Mucosa of rectum (tissue), 2 donors: ENCODE measurements at regions not wholly inside any gene's neighbourhood (a gene's known extent, or its start where the extent isn't known, plus 50 kb on each side); places are given as distances from the start of the nearest gene placed in this dataset.
A peak's percentile ranks its signal among the peaks of the same experiment; 100 is the strongest.

ENCODE experiments used
- H3K27ac ChIP-seq, 2 donors: one replicate each; pipeline ENCODE4 v1.7.0; 2013; ENCODE audit warnings: inconsistent platforms in 2 of 2, low read depth in 2 of 2, low read length in 2 of 2
- H3K27me3 ChIP-seq, 2 donors: one replicate each; pipeline ENCODE4 v1.7.0; 2013; ENCODE audit warnings: low read length in 2 of 2; ENCODE audit not compliant: control insufficient read depth in 2 of 2, insufficient read depth in 2 of 2
- H3K36me3 ChIP-seq, 2 donors: one replicate each; pipeline ENCODE4 v1.7.0; 2013; ENCODE audit warnings: low read length in 2 of 2; ENCODE audit not compliant: control insufficient read depth in 2 of 2, insufficient read depth in 2 of 2
- H3K4me1 ChIP-seq, 2 donors: one replicate each; pipeline ENCODE4 v1.7.0; 2013; ENCODE audit warnings: low read length in 2 of 2, mild to moderate bottlenecking in 1 of 2; ENCODE audit not compliant: control insufficient read depth in 2 of 2, insufficient read depth in 2 of 2
- H3K4me3 ChIP-seq, 2 donors: one replicate each; pipeline ENCODE4 v1.7.0; 2013; ENCODE audit warnings: low read length in 2 of 2
- H3K9ac ChIP-seq, 2 donors: one replicate each; pipeline ENCODE4 v1.7.0; 2013; ENCODE audit warnings: low read length in 2 of 2, low read depth in 1 of 2, mild to moderate bottlenecking in 1 of 2
- H3K9me3 ChIP-seq, 2 donors: one replicate each; pipeline ENCODE4 v1.7.0; 2013; ENCODE audit warnings: low read length in 2 of 2; ENCODE audit not compliant: control insufficient read depth in 2 of 2
- donor health status: healthy.
- donor health status: Normal muscosa, but diverticular disease.

DNA sequence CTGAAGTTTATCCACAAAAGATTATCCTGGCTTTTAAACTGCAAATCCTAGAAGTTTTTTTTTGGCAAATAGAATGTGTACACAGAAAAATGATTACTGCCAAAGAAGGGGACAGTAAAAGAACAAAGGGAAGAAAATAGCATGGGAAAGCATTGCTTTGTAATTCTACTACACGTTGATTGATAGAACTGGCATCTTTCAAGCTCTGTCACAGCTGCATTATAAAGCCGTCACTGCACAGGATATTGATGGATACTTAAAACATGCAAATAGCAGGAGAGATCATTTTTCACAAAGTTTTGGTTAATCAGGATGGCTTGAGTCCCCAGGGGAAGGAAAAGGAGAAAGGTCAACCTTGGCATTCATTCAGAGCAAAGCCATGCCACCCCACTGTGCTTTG is 183.7 kb upstream of the RRP15 start:
- H3K4me3 ChIP-seq, result no peak overlapping the region
- H3K9me3 ChIP-seq, result no peaks in the 10 kb centered on the region
- no peak overlapping the region for H3K9ac ChIP-seq
- H3K4me1 ChIP-seq, result no peaks in the 10 kb centered on the region
- no peak overlapping the region for H3K27ac ChIP-seq
- H3K36me3 ChIP-seq, result no peaks in the 10 kb centered on the region
- H3K27me3 ChIP-seq, result no peaks in the 10 kb centered on the region

DNA sequence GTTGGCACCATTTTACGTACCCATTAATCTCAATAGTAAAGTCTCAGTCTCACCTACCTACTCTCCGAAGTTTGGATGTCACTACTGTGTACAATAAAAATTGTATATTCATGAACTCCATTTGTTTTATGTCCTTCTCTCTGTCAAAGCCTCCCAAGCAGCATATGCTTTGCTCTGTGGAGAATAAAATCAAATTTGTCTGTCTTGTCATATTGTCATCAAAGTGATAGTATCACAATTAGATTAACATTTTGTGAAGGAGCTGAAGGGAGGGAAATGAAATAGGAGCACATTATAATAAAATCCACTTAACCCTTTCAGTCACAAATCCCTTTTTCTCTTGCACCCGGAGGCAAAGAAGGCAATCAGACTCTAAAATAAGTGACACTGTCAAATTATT is 177.1 kb upstream of the RRP15 start:
- no peak overlapping the region for H3K9ac ChIP-seq
- H3K27ac ChIP-seq, result no peak overlapping the region
- no peaks in the 10 kb centered on the region for H3K27me3 ChIP-seq
- H3K36me3 ChIP-seq, result no peaks in the 10 kb centered on the region
- no peak overlapping the region for H3K4me3 ChIP-seq
- no peaks in the 10 kb centered on the region for H3K9me3 ChIP-seq
- H3K4me1 ChIP-seq, result no peaks in the 10 kb centered on the region

DNA sequence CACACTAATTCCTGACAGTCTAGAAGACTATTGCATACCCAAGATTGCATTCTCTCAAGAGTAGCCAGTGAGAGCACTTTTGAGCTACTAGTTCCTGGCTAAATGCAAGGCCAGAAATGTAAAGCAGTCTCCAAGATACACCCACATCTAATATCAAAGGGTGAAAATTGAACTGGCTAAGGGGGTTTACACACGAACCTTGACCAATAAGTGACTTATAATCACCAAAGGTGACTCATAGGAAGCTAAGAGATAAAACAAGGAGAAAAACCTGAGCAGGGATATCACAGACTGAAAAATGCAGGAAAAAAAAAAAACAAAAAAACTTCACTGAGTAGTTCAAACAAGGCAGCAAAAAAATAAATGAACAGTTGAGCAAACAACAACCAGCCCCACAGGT is 172.2 kb upstream of the RRP15 start:
- H3K4me1 ChIP-seq, result no peaks in the 10 kb centered on the region
- H3K9me3 ChIP-seq, result no peaks in the 10 kb centered on the region
- H3K27ac ChIP-seq, result no peak overlapping the region
- no peaks in the 10 kb centered on the region for H3K27me3 ChIP-seq
- H3K4me3 ChIP-seq, result no peak overlapping the region
- no peak overlapping the region for H3K9ac ChIP-seq
- H3K36me3 ChIP-seq, result no peaks in the 10 kb centered on the region

DNA sequence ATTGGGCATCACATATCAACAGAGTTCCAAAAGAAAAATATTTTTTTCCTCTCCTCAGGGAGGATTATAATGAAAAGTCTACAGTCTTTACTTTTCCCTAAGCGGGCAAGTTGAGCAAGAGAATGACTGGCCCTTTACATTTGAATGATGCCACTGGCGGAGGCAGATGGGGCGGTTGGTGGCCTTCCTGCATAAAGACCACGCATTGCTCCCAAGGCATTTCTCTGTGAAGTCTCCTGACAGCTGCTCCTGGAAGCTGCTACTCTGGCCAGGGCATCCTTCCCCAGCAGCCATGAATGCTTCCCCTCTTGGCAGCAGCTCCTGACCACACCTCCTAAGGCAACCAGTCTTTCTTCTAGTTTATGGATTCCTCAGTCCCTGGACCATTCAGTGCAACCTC is 161.1 kb upstream of the RRP15 start:
- no peak overlapping the region for H3K4me3 ChIP-seq
- H3K9me3 ChIP-seq, result no peaks in the 10 kb centered on the region
- no peaks in the 10 kb centered on the region for H3K4me1 ChIP-seq
- H3K9ac ChIP-seq, result no peak overlapping the region
- no peaks in the 10 kb centered on the region for H3K36me3 ChIP-seq
- no peaks in the 10 kb centered on the region for H3K27me3 ChIP-seq
- H3K27ac ChIP-seq, result no peak overlapping the region

DNA sequence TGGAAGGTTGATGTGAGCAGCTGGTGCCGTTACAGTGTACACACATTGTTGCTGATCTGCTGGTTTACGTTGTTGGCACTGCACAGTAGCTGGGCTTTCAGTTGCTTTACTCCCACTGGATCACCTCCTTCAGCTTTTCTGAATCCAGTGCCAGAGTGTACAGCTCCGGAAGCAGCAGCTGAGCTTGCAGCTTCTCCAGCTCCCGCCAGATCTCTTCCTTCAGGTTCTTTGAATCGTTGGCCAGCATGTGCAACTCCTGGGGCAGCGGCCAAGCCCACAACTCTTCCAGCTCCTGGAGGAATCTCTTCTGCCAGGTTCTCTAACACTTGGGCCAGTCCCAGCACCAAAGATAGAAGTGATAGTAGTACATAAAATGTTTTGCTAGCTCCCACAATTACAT is 149.7 kb upstream of the RRP15 start:
- H3K4me1 ChIP-seq, result no peaks in the 10 kb centered on the region
- H3K27me3 ChIP-seq, result no peaks in the 10 kb centered on the region
- no peak overlapping the region for H3K4me3 ChIP-seq
- H3K9ac ChIP-seq, result no peak overlapping the region
- no peak overlapping the region for H3K27ac ChIP-seq
- H3K36me3 ChIP-seq, result no peaks in the 10 kb centered on the region
- H3K9me3 ChIP-seq, result no peaks in the 10 kb centered on the region

DNA sequence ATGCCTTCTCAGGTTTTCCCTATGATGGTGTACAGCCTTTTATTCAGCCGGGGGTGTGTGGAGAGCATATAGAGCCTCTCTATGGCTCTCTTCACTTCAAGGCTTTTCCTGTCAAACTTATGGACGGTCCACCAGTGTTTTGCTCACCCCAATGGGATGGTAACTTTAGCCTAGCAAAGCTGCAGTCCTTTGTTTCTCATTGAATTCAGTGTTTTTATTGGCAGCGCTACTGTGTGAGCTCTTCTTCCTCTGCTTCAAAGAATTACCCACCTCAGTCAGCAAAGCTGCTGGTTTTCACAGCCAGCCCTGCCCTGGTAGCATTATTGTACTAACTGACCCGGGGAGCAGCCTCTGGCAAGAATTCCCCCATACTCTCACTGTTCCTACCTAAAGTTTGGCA is 145.3 kb upstream of the RRP15 start:
- H3K4me1 ChIP-seq, result no peaks in the 10 kb centered on the region
- H3K27me3 ChIP-seq, result no peaks in the 10 kb centered on the region
- H3K36me3 ChIP-seq, result no peaks in the 10 kb centered on the region
- H3K4me3 ChIP-seq, result no peak overlapping the region
- no peaks in the 10 kb centered on the region for H3K9me3 ChIP-seq
- no peak overlapping the region for H3K27ac ChIP-seq
- H3K9ac ChIP-seq, result no peak overlapping the region

DNA sequence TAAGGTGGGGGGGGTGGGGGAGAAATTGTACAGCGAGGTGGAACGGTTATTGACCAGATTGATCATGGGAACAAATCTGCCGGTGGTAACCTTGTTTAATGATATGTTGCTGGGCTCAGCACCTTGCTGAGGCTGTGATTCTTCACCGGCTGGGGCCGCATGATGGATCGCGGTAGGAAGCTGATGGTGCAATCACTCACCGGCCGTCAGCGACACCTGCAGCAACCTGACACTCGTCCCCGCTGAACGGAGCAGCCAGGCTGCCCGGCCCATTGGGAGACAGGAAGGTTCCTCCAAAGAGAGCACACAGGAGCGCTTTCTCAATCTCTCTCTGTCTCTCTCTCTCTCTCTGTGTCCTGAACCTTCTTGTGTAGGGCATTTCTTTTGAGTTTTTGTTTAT is 128.5 kb upstream of the RRP15 start:
- peaks cover 4 to 13% of the 10 kb centered on the region in 2 donors for H3K27me3 ChIP-seq
- no peaks in the 10 kb centered on the region for H3K36me3 ChIP-seq
- no peaks in the 10 kb centered on the region for H3K9me3 ChIP-seq
- H3K27ac ChIP-seq, result no peak overlapping the region
- no peak overlapping the region for H3K9ac ChIP-seq
- no peak overlapping the region for H3K4me3 ChIP-seq
- no peaks in the 10 kb centered on the region for H3K4me1 ChIP-seq

DNA sequence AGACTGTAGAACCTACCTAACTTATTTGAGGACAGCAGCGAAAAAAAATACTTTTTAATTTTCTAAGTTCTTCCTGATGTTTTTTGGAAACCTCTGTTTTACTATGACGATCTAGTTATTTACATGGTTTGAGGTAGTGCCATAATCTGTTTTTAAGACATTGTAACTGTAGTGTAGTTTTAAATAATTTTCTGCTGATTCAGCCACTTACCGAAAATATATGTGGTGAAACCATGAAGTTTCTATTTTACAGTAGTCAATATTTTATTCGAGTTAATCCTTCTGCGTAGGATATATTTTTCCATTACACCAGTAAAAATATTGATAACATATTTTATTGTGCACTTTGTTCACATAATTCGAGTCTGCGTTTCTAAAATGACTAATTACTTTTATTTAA is 121.7 kb upstream of the RRP15 start:
- Histone ChIP-seq H3K4me1 (peaks cover 13 to 17% of the 10 kb centered on the region in 2 donors), H3K4me3 (no peak overlapping the region), H3K27ac (no peak overlapping the region), H3K27me3 (peaks cover 25 to 46% of the 10 kb centered on the region in 2 donors), H3K36me3 (no peaks in the 10 kb centered on the region), H3K9me3 (no peaks in the 10 kb centered on the region), H3K9ac (no peak overlapping the region)

DNA sequence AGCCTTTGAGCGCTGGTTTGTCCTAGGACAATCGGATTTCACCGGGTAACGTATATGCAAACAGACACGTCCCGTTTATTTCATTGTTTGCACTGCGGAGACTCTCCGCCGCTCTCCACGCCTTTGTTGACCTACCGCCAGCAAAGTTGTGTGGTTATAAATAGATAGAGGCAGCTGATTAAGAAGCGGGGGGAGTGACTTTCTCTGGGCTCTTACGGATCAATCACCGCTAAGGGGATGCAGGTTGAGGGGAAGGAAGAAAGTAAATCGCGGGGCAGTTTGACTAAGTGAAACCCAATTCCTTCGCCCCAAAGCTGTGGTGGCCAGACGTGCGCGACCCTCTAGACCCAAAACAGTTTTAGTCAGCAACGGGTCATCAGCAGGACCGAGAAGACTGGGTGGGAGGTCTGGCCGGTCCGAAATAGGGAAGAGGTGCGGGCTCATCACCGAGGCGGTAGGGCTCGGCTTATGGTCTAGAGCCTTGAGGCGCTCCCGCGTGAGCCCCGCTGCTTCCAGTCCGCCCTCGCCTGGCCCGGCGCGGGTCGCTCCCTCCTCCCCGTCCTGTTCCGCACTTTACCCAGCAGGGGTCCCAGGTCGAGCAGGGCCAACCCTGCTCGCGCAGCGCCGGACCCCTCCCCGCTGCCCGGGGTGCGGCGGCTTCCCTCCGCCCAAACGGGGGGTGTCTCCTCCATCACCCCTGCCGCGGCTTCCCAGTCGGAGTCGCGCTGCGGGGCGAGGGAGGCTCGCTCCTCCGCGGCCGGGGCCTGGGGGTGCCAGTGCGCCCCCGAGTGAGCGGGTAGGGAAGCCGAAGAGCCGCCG is 120.8 kb upstream of the RRP15 start:
- Histone ChIP-seq H3K4me1 (peaks cover 13 to 17% of the 10 kb centered on the region in 2 donors), H3K9me3 (no peaks in the 10 kb centered on the region), H3K9ac (peak overlapping the region in 1 of 2 donors; percentile 23), H3K27ac (no peak overlapping the region), H3K4me3 (peak overlapping the region; percentile 50 to 67), H3K36me3 (no peaks in the 10 kb centered on the region), H3K27me3 (peaks cover 25 to 48% of the 10 kb centered on the region in 2 donors)

DNA sequence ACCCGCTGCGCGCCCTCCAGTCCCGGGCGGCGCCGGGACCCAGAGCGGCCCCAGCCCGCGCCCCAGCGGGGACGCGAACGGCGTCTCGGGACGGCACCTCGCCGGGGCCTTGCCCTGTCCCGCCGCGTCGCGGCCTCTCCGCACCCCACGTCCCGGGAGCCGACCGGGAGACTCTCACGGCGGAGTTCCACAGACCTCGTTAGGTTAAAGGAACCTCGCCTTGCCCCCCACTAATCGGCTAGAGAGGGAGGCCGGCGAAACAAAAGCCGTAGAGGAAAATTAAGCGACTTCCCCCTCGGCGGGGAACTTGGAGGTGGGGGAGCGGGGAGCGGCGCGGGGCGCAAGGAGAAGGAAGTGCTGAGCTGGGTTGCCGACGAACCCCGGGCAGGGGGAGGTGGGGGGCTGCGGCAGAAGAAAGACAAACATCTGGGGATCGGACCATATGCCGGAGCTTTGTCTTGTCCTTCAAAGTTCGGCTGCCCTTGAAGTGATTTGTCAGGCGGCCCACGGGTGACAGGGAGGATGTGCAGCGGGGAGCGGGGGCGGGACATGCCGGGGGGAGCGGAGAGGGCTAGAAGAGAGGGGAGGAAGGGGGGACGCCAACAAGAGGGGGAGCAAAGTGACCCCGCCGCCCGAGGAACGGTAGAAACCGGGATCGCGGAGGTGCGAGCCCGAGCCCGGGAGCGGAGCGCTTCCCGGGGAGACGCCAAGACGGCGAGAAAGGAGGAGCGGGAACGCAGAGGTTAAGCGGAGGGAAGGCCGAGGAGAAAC is 120.0 kb upstream of the RRP15 start:
- peak overlapping the region; percentile 44 to 61 for H3K4me3 ChIP-seq
- H3K4me1 ChIP-seq, result peaks cover 13 to 17% of the 10 kb centered on the region in 2 donors
- H3K36me3 ChIP-seq, result no peaks in the 10 kb centered on the region
- H3K9me3 ChIP-seq, result no peaks in the 10 kb centered on the region
- H3K27me3 ChIP-seq, result peaks cover 25 to 46% of the 10 kb centered on the region in 2 donors
- H3K9ac ChIP-seq, result peak overlapping the region in 1 of 2 donors; percentile 23
- no peak overlapping the region for H3K27ac ChIP-seq
